H1 (cell line): ENCODE measurements at regions not wholly inside any gene's neighbourhood (a gene's known extent, or its start where the extent isn't known, plus 50 kb on each side); places are given as distances from the start of the nearest gene placed in this dataset.

ENCODE experiments used
- ASH2L ChIP-seq: fragments of 200-600, 300-600 bp; sonication (generic); IDR thresholded peaks from one replicate; pipeline ENCODE4 v1.7.1; 2017; ENCODE audit warnings: low read length
- CHD7 ChIP-seq: fragments of 300-600 bp; sonication (generic); IDR thresholded peaks from 2 replicates; pipeline ENCODE4 v1.7.1; 2012; ENCODE audit warnings: low read length, moderate library complexity, mild to moderate bottlenecking, inconsistent platforms; ENCODE audit not compliant: insufficient replicate concordance
- CREB1 ChIP-seq: IDR thresholded peaks from 2 replicates; pipeline ENCODE4 v1.6.1; 2012; ENCODE audit warnings: inconsistent platforms
- CTBP2 ChIP-seq: IDR thresholded peaks from 2 replicates; pipeline ENCODE4 v1.7.0; 2011; ENCODE audit warnings: borderline replicate concordance, mild to moderate bottlenecking, moderate library complexity, mixed read lengths, low read length; ENCODE audit not compliant: insufficient read depth, insufficient read length
- EP300 ChIP-seq, 2 experiments: IDR thresholded peaks; 1 replicate in 1 of 2; 2 replicates in 1 of 2; pipeline ENCODE4 v1.6.1; 2011 to 2012; ENCODE audit warnings: low read depth in 2 of 2, low read length in 2 of 2, mild to moderate bottlenecking in 2 of 2, borderline replicate concordance in 1 of 2, inconsistent platforms in 1 of 2, moderate library complexity in 1 of 2
- JUND ChIP-seq: IDR thresholded peaks from 2 replicates; pipeline ENCODE4 v1.6.1; 2011; ENCODE audit warnings: mild to moderate bottlenecking, improper control_type of control experiment, low read length
- KDM1A ChIP-seq: fragments of 200-600, 300-600 bp; sonication (generic); IDR thresholded peaks from 2 replicates; pipeline ENCODE4 v1.7.1; 2016; ENCODE audit warnings: mild to moderate bottlenecking, low read length, borderline replicate concordance
- PHF8 ChIP-seq: fragments of 200-600 bp; sonication (generic); conservative IDR thresholded peaks from 2 replicates; pipeline ENCODE4 v1.7.1; 2012; ENCODE audit warnings: low read depth, mild to moderate bottlenecking, inconsistent platforms, low read length, moderate library complexity
- POLR2AphosphoS5 ChIP-seq: IDR thresholded peaks from 2 replicates; pipeline ENCODE4 v1.6.1; 2011; ENCODE audit warnings: low read depth, low read length
- RBBP5 ChIP-seq: IDR thresholded peaks from 2 replicates; pipeline ENCODE4 v1.7.1; 2012; ENCODE audit warnings: low read depth, mild to moderate bottlenecking, inconsistent platforms, low read length, moderate library complexity, borderline replicate concordance
- SIRT6 ChIP-seq: IDR thresholded peaks from one replicate; pipeline ENCODE4 v1.7.1; 2012; ENCODE audit warnings: low read length, inconsistent platforms

GRCh38 chr3:96705895-96706294 is 108.5 kb upstream of the EPHA6 start (continued):
- TF ChIP-seq CHD7 = no peak
- TF ChIP-seq SIRT6 = no peak
- no peak for TF ChIP-seq CREB1
- TF ChIP-seq RBBP5 = no peak
- no peak for TF ChIP-seq EP300 (IDR thresholded peaks at IDR 0.05; ENCODE audit: borderline replicate concordance in 1 of 2, low read depth in 2 of 2, low read length in 2 of 2)
- no peak for TF ChIP-seq KDM1A
- TF ChIP-seq ASH2L = no peak
- no peak for TF ChIP-seq PHF8
- TF ChIP-seq POLR2AphosphoS5 = no peak
- no peak for TF ChIP-seq JUND
- no peak for TF ChIP-seq CTBP2
